ENCODE measurements at regions not wholly inside any gene's neighbourhood (a gene's known extent, or its start where the extent isn't known, plus 50 kb on each side); places are given as distances from the start of the nearest gene placed in this dataset.

- no peak overlapping the region for H2BK120ac ChIP-seq (ENCODE audit: low read depth, low read length, poor library complexity, severe bottlenecking)
- H3K4me1 ChIP-seq (ENCODE audit: insufficient read depth, low read length) = no peaks in the 10 kb centered on the region
- H3K9me3 ChIP-seq (ENCODE audit: control insufficient read depth, low read depth, low read length) = no peaks in the 10 kb centered on the region
- H3K14ac ChIP-seq (ENCODE audit: insufficient read depth, low read length) = no peak overlapping the region
- Mint-ChIP-seq H3K4me3 (no peak overlapping the region), H3K9me3 (no peaks in the 10 kb centered on the region; a peak in 1 of 5 replicates), H3K27ac (peak overlapping the region in 2 of 3 experiments; percentile 6 to 86; a peak in 2 of 7 replicates), H3K27me3 (ENCODE audit: low read depth) (no peaks in the 10 kb centered on the region), H3K4me1 (peaks cover 20% of the 10 kb centered on the region in 2 experiments), H3K36me3 (ENCODE audit: insufficient read depth in 1 of 3, low read depth in 3 of 3) (no peaks in the 10 kb centered on the region; a peak in 1 of 7 replicates)
- no peak overlapping the region for H4K8ac ChIP-seq (replicated peaks; ENCODE audit: insufficient read length, low read depth, low read length)
- H3K27ac ChIP-seq (ENCODE audit: insufficient read length, low read depth, low read length) = no peak overlapping the region
- H3K56ac ChIP-seq (ENCODE audit: insufficient read length, low read depth, low read length) = no peak overlapping the region
- H2AK5ac ChIP-seq (ENCODE audit: insufficient read length, low read length) = no peak overlapping the region
- no peaks in the 10 kb centered on the region for H3K23me2 ChIP-seq (ENCODE audit: insufficient read length, low read depth, low read length, poor library complexity, severe bottlenecking)
- no peaks in the 10 kb centered on the region for H3K79me1 ChIP-seq (ENCODE audit: insufficient read depth, low read depth, low read length, poor library complexity, severe bottlenecking)
- H2BK15ac ChIP-seq (ENCODE audit: low read depth, low read length) = no peak overlapping the region
- H3K23ac ChIP-seq (ENCODE audit: insufficient read length, low read depth, low read length) = no peak overlapping the region
- WGBS (ENCODE audit: extremely low coverage, insufficient read length, low lambda C conversion rate) = no CpG with 5 or more reads among the region's 1 CpG
- no peaks in the 10 kb centered on the region for H4K20me1 ChIP-seq (ENCODE audit: control insufficient read depth, insufficient read depth, insufficient read length)
- H4K5ac ChIP-seq (ENCODE audit: insufficient read length, low read depth, low read length) = no peak overlapping the region
- no peak overlapping the region for H3K4me2 ChIP-seq (ENCODE audit: insufficient read depth, insufficient read length, low read length)
- H3K4ac ChIP-seq (ENCODE audit: low read depth, low read length) = no peak overlapping the region
- H3K9ac ChIP-seq (ENCODE audit: extremely low read depth, insufficient read length, low read length) = no peak overlapping the region
- H3T11ph ChIP-seq (ENCODE audit: low read length) = no peak overlapping the region
- no peak overlapping the region for H2BK20ac ChIP-seq (ENCODE audit: low read depth, low read length, poor library complexity, severe bottlenecking)
- H3K18ac ChIP-seq (ENCODE audit: insufficient read length, low read depth, low read length) = no peak overlapping the region
- no peak; the same call in 2 of the 3 replicates for TF ChIP-seq CTCF (conservative IDR thresholded peaks at IDR 0.05)
- H2AFZ ChIP-seq (ENCODE audit: low read length) = no peak overlapping the region
- no peaks in the 10 kb centered on the region for H3K79me2 ChIP-seq (ENCODE audit: insufficient read depth, low read length)
- H3K27me3 ChIP-seq (ENCODE audit: insufficient read depth, low read length) = no peaks in the 10 kb centered on the region
- no peak overlapping the region for H2BK5ac ChIP-seq (ENCODE audit: insufficient read length, low read length)
- H2BK12ac ChIP-seq (ENCODE audit: insufficient read length, low read depth, low read length) = no peak overlapping the region
- DNase-seq = no peak
- H4K91ac ChIP-seq (ENCODE audit: insufficient read length, low read depth, low read length) = no peak overlapping the region
These were observed 2025.2 kb upstream of the IGFBP7 start for GRCh38 chr4:59135248-59135985.

Data from H9 (cell line).